GM18868 (cell line): ENCODE measurements at regions not wholly inside any gene's neighbourhood (a gene's known extent, or its start where the extent isn't known, plus 50 kb on each side); places are given as distances from the start of the nearest gene placed in this dataset.
"Not testable (repeated sequence)": the region's sequence is repeated elsewhere in the genome, so short reads cannot be mapped to it uniquely, and the experiment has no call there.

Source experiments
- ATAC-seq: cut with Tn5 transposase; IDR thresholded peaks from one replicate; pipeline ENCODE4 v1.9.1; 2021; ENCODE audit warnings: mild to moderate bottlenecking, moderate library complexity; ENCODE audit not compliant: unreplicated experiment

- no peak for ATAC-seq
Observed at GRCh38 chr5:102554082-102554481, 55.3 kb upstream of the SLCO6A1 start.

- ATAC-seq = no peak
Observed at GRCh38 chr5:102554728-102555127, 55.9 kb upstream of the SLCO6A1 start.

GRCh38 chr5:102561894-102562760 is 63.3 kb upstream of the SLCO6A1 start:
- no peak for ATAC-seq

GRCh38 chr5:102570747-102571146 is 71.9 kb upstream of the SLCO6A1 start:
- no peak for ATAC-seq

- ATAC-seq = no peak
Observed at GRCh38 chr5:102578362-102578761, 79.6 kb upstream of the SLCO6A1 start.

GRCh38 chr5:102579379-102579778 is 80.6 kb upstream of the SLCO6A1 start:
- ATAC-seq = no peak

- no peak for ATAC-seq
Observed at GRCh38 chr5:102581011-102581410, 82.2 kb upstream of the SLCO6A1 start.

GRCh38 chr5:102582696-102583095 is 83.9 kb upstream of the SLCO6A1 start:
- no peak for ATAC-seq

- ATAC-seq = peak; percentile 48
Observed at GRCh38 chr5:102583276-102584124, 84.7 kb upstream of the SLCO6A1 start.

- ATAC-seq = no peak
Observed at GRCh38 chr5:102589661-102590060, 90.9 kb upstream of the SLCO6A1 start.

GRCh38 chr5:102590467-102590866 is 91.7 kb upstream of the SLCO6A1 start:
- no peak for ATAC-seq

GRCh38 chr5:102591650-102592049 is 92.8 kb upstream of the SLCO6A1 start:
- ATAC-seq = peak; percentile 81

- ATAC-seq = not testable (repeated sequence)
Observed at GRCh38 chr5:102592586-102592985, 93.8 kb upstream of the SLCO6A1 start.

GRCh38 chr5:102594192-102594591 is 95.4 kb upstream of the SLCO6A1 start:
- ATAC-seq = no peak

GRCh38 chr5:102595332-102595731 is 96.5 kb upstream of the SLCO6A1 start:
- peak; percentile 21 for ATAC-seq

- ATAC-seq = peak; percentile 81
Observed at GRCh38 chr5:102596113-102596512, 97.3 kb upstream of the SLCO6A1 start.

GRCh38 chr5:102596951-102597350 is 98.2 kb upstream of the SLCO6A1 start:
- ATAC-seq = no peak

- ATAC-seq = no peak
Observed at GRCh38 chr5:102599289-102599688, 100.5 kb upstream of the SLCO6A1 start.

- no peak for ATAC-seq
Observed at GRCh38 chr5:102600964-102601363, 102.2 kb upstream of the SLCO6A1 start.

- no peak for ATAC-seq
Observed at GRCh38 chr5:102603670-102604069, 104.9 kb upstream of the SLCO6A1 start.

GRCh38 chr5:102608414-102608813 is 109.6 kb upstream of the SLCO6A1 start:
- no peak for ATAC-seq

- ATAC-seq = no peak
Observed at GRCh38 chr5:102611312-102611711, 112.5 kb upstream of the SLCO6A1 start.
